Choroid plexus epithelial cell (primary cell): ENCODE measurements at regions not wholly inside any gene's neighbourhood (a gene's known extent, or its start where the extent isn't known, plus 50 kb on each side); places are given as distances from the start of the nearest gene placed in this dataset.

Experiments used
- DNase-seq: peaks from one replicate; pipeline ENCODE4 v3.0.0-alpha.2; 2010; ENCODE audit warnings: low read depth
- H3K4me3 ChIP-seq: 2 replicates; pipeline ENCODE4 v1.5.1; 2011; ENCODE audit warnings: low read depth, mild to moderate bottlenecking, control low read depth, low read length, moderate library complexity
- CTCF ChIP-seq: conservative IDR thresholded peaks from 2 replicates; pipeline ENCODE4 v1.5.1; 2011; ENCODE audit warnings: low read depth, mild to moderate bottlenecking, control low read depth, inconsistent platforms, low read length, moderate library complexity

- no peak overlapping the region for H3K4me3 ChIP-seq
Observed at GRCh38 chr13:84553227-84553626, 671.0 kb upstream of the SLITRK1 start.

GRCh38 chr13:84543962-84544361 lies 661.7 kb upstream of the SLITRK1 start:
- DNase-seq: no peak
- TF ChIP-seq CTCF: no peak

More at GRCh38 chr13:84553227-84553626, 671.0 kb upstream of the SLITRK1 start:
- no peak for TF ChIP-seq CTCF
- DNase-seq: no peak

GRCh38 chr13:84542348-84542747 lies 660.1 kb upstream of the SLITRK1 start:
- no peak overlapping the region for H3K4me3 ChIP-seq
- no peak for DNase-seq
- TF ChIP-seq CTCF: no peak

More at GRCh38 chr13:84543962-84544361, 661.7 kb upstream of the SLITRK1 start:
- H3K4me3 ChIP-seq: no peak overlapping the region

- DNase-seq: no peak
- TF ChIP-seq CTCF: no peak
- H3K4me3 ChIP-seq: no peak overlapping the region
Observed at GRCh38 chr13:84536906-84537305, 654.6 kb upstream of the SLITRK1 start.

GRCh38 chr13:84528408-84529070 lies 646.3 kb upstream of the SLITRK1 start:
- DNase-seq: no peak
- H3K4me3 ChIP-seq: no peak overlapping the region
- no peak for TF ChIP-seq CTCF

GRCh38 chr13:84525865-84526264 lies 643.6 kb upstream of the SLITRK1 start:
- TF ChIP-seq CTCF: no peak
- no peak overlapping the region for H3K4me3 ChIP-seq
- DNase-seq: no peak

GRCh38 chr13:84524586-84524985 lies 642.3 kb upstream of the SLITRK1 start:
- DNase-seq: no peak
- no peak for TF ChIP-seq CTCF
- H3K4me3 ChIP-seq: no peak overlapping the region
